GM06990 (cell line): ENCODE measurements at regions not wholly inside any gene's neighbourhood (a gene's known extent, or its start where the extent isn't known, plus 50 kb on each side); places are given as distances from the start of the nearest gene placed in this dataset.

Source experiments
- DNase-seq: peaks from one replicate; pipeline ENCODE4 v3.0.0-alpha.2; 2011; ENCODE audit not compliant: insufficient read length; ENCODE audit errors: extremely low read depth
- H3K27me3 ChIP-seq: replicated peaks from 2 replicates; pipeline ENCODE4 v1.6.0; 2011; ENCODE audit warnings: low read length; ENCODE audit not compliant: control insufficient read depth, insufficient read depth
- H3K36me3 ChIP-seq: 2 replicates; pipeline ENCODE4 v1.5.1; 2011; ENCODE audit warnings: low read length; ENCODE audit not compliant: control insufficient read depth, insufficient read depth
- H3K4me3 ChIP-seq: replicated peaks from 2 replicates; pipeline ENCODE4 v1.5.1; 2011; ENCODE audit warnings: low read depth, mild to moderate bottlenecking, control low read depth, low read length
- TF ChIP-seq, protein P1 (sequence below): IDR thresholded peaks from 2 replicates; pipeline ENCODE4 v1.5.1; 2011; ENCODE audit warnings: low read length, control low read depth, mild to moderate bottlenecking, inconsistent platforms; ENCODE audit not compliant: insufficient read depth, poor library complexity, severe bottlenecking

DNA sequence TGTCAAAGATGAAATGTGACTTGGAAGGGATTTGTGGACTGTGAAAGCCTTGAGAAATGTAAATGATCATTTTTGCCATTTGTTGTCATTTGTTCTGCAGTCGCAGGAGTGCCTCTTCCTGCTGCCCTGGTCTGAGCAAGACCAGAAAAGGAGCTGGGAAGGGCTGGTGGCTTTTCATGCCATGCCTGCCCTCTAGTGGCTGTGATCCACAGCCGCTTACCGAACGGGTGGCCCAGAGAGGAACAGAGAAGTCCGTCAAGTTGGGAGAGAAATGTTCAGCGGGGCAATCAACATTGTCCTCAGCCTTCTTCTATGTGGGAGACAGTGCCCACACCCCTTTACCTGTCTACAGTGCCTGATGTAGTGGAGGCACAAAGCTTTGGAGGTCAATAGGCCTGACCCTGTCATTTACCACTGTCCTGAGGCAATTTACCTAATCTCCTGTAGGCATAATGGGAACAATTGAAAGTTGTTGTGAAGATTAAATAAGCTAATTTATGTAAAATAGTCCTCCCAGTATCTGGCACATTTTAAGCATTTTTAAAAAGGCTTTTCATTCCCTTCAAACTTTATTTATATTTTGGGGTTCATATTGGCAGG lies 224.5 kb downstream of the B3GLCT start:
- TF ChIP-seq, protein P1, sequence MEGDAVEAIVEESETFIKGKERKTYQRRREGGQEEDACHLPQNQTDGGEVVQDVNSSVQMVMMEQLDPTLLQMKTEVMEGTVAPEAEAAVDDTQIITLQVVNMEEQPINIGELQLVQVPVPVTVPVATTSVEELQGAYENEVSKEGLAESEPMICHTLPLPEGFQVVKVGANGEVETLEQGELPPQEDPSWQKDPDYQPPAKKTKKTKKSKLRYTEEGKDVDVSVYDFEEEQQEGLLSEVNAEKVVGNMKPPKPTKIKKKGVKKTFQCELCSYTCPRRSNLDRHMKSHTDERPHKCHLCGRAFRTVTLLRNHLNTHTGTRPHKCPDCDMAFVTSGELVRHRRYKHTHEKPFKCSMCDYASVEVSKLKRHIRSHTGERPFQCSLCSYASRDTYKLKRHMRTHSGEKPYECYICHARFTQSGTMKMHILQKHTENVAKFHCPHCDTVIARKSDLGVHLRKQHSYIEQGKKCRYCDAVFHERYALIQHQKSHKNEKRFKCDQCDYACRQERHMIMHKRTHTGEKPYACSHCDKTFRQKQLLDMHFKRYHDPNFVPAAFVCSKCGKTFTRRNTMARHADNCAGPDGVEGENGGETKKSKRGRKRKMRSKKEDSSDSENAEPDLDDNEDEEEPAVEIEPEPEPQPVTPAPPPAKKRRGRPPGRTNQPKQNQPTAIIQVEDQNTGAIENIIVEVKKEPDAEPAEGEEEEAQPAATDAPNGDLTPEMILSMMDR: peak; percentile 95
- Histone ChIP-seq H3K36me3 (no peaks in the 10 kb centered on the region), H3K4me3 (no peak overlapping the region), H3K27me3 (peaks cover 2% of the 10 kb centered on the region)
- peak; percentile 22 for DNase-seq

DNA sequence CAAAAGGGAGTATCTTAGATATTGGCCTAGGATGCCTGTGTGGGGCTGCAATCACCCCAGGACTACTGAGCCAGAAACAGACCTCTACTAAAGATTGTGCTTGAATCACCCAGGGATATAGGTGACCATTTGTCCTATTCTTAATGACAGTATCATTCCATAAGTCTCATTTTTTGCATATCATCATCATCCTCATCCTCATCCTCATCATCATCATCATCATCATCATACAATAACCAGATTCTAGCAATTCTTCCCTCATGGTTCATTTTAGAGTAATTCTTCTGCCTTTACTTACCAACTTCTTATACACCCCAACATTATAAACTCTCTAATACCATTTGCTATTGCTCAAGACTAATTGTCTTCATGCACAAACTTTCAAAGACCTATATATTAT lies 226.6 kb downstream of the B3GLCT start:
- H3K27me3 ChIP-seq: peaks cover 2% of the 10 kb centered on the region
- TF ChIP-seq, protein P1: no peak

DNA sequence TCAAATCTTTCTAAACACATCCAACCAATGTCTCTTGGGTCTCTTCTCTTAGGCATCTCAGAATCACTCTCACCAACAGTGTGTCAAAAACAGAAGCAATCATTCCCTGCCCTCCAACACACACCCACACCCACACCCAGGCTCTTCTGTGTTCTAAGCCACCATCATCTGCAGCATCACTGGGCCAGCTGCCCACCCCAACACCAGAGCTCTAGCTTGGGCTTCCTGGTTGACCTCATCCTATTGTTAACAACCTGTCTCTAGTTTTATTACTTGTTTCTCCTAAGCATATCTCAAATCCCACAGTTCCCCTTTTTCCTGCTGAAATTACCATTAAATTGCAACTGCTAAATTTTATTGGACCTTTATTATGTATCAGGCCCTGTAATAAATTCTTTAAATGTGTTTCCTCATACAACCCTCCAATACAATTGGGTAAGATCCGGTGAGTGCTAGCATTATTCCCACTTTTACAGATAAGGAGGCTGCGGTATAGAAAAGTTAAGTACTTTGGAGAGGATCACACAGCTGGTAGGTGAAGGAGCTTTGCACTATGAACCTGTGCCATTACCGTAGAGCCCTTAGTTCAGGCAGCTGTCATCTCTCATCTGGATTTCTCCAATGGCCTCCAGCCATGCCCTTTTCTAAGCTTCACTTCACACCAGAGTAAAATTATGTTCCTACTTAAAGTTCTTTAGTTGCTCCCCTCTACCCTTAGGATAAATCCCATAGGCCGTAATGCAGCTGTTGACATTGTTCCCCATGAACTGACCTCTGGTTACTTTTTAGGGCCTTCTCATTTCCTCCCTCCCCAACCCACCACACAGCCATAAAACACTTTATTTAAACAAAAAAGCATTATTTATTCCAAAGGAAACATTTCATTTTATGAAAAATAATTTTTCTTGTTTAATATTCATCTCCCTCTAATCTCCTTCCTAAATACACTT lies 227.7 kb downstream of the B3GLCT start:
- H3K4me3 ChIP-seq: no peak overlapping the region
- H3K27me3 ChIP-seq: peaks cover 2% of the 10 kb centered on the region
- no peaks in the 10 kb centered on the region for H3K36me3 ChIP-seq
- no peak for DNase-seq
- TF ChIP-seq, protein P1: no peak

More for the DNA sequence above, 226.6 kb downstream of the B3GLCT start:
- H3K36me3 ChIP-seq: no peaks in the 10 kb centered on the region
- no peak overlapping the region for H3K4me3 ChIP-seq
- DNase-seq: no peak

DNA sequence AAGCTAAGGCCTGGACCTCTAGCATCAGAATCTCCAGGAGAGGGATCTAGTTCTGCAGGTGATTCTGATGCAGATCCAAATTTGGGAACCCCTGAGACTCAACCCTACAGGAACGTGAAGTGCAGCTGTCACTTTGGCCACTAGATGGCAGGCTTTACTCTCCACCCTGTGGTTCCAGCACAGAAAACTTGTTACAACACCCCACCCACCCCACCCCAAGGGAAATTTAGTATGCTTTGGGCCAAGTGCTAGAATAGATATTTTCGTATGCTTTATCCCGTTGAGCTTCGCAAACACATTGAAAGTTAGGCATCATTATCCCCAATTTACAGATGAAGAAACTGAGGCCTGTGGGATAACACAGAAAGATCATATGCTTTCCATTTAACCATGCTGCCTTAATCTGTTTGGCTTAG lies 232.0 kb downstream of the B3GLCT start:
- peak; percentile 7 for DNase-seq
- TF ChIP-seq, protein P1: peak; percentile 87
- Histone ChIP-seq H3K36me3 (no peaks in the 10 kb centered on the region), H3K4me3 (no peak overlapping the region), H3K27me3 (peaks cover 1% of the 10 kb centered on the region)

DNA sequence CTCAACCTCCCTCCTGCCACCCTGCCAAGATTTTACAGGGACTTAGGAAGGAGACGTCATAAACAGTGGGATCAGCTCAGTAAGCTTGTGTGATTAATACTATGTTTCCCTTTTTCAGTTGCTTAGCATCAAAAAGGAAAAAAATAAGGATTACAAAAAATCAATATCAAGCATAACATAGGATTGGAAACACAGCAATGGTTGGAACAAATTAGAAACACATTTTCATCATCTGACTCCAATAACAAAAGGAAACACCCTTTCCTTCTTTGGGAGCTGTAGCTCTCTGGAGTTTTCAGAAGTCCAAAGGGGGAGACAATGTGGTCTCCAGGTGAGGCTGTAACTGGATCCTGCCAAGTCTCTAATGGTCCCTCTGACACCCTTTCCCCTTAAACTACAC lies 233.4 kb downstream of the B3GLCT start:
- TF ChIP-seq, protein P1: no peak
- Histone ChIP-seq H3K36me3 (no peaks in the 10 kb centered on the region), H3K27me3 (peaks cover 1% of the 10 kb centered on the region), H3K4me3 (no peak overlapping the region)
- no peak for DNase-seq
